SK-N-SH (cell line): ENCODE measurements at regions not wholly inside any gene's neighbourhood (a gene's known extent, or its start where the extent isn't known, plus 50 kb on each side); places are given as distances from the start of the nearest gene placed in this dataset.

ENCODE experiments used
- CTCF ChIA-PET: fragments of 300-600, 350-600 bp; formaldehyde crosslinking; extraction: SDS; loops from one replicate; lab custom pipeline; 2021; lab: Yijun Ruan, JAX
- POLR2A ChIA-PET: fragments of 350-600 bp; sonication (Branson Sonifier 250); formaldehyde crosslinking; extraction: SDS; loops from one replicate; lab custom pipeline; 2020; ENCODE audit warnings: antibody characterized with exemption, inconsistent platforms; lab: Yijun Ruan, JAX
- DNase-seq: peaks from one replicate; pipeline ENCODE4 v3.0.0; 2012
- H2AFZ ChIP-seq: fragments of 200-600 bp; sonication (generic); 2 replicates; pipeline ENCODE4 v1.8.1; 2016; ENCODE audit warnings: antibody characterized with exemption, mild to moderate bottlenecking, low read depth
- H3F3A ChIP-seq: fragments of 200-600 bp; sonication (generic); replicated peaks from 2 replicates; pipeline ENCODE3; 2016; ENCODE audit warnings: antibody characterized with exemption, mild to moderate bottlenecking; ENCODE audit not compliant: insufficient read depth
- H3K27ac ChIP-seq, 2 experiments: fragments of 200-500 bp in 1 of 2; fragments of 200-600 bp in 1 of 2; sonication (Bioruptor generic) in 1 of 2; sonication (generic), shearing (Covaris generic) in 1 of 2; 2 replicates each; pipeline versions ENCODE4 v1.5.1 to v1.6.1; 2014 to 2016; ENCODE audit warnings: low read depth in 2 of 2, inconsistent platforms in 1 of 2, low read length in 1 of 2, mild to moderate bottlenecking in 1 of 2, mixed read lengths in 1 of 2
- H3K27me3 ChIP-seq: fragments of 200-600 bp; sonication (generic), shearing (Covaris generic); 2 replicates; pipeline ENCODE4 v1.6.1; 2016; ENCODE audit warnings: mixed run types; ENCODE audit not compliant: insufficient read depth
- H3K36me3 ChIP-seq, 2 experiments: fragments of 200-500 bp in 1 of 2; fragments of 200-600 bp in 1 of 2; sonication (Bioruptor generic) in 1 of 2; sonication (generic) in 1 of 2; replicated peaks in 1 of 2; 2 replicates each; pipeline versions ENCODE3 to v1.5.1; 2014 to 2016; ENCODE audit warnings: low read length in 1 of 2, mild to moderate bottlenecking in 1 of 2; ENCODE audit not compliant: insufficient read depth in 2 of 2, control insufficient read depth in 1 of 2
- H3K4me1 ChIP-seq, 2 experiments: fragments of 200-500 bp in 1 of 2; fragments of 200-600 bp in 1 of 2; sonication (Bioruptor generic) in 1 of 2; sonication (generic), shearing (Covaris generic) in 1 of 2; 2 replicates each; pipeline versions ENCODE4 v1.5.1 to v1.6.1; 2014 to 2016; ENCODE audit warnings: low read depth in 1 of 2, low read length in 1 of 2, mixed run types in 1 of 2; ENCODE audit not compliant: insufficient read depth in 2 of 2, control insufficient read depth in 1 of 2
- H3K4me2 ChIP-seq: fragments of 200-600 bp; sonication (generic), shearing (Covaris generic); 2 replicates; pipeline ENCODE4 v1.6.1; 2017; ENCODE audit warnings: mixed run types
- H3K4me3 ChIP-seq, 2 experiments: fragments of 200-500 bp in 1 of 2; fragments of 200-600 bp in 1 of 2; sonication (Bioruptor generic) in 1 of 2; sonication (generic), shearing (Covaris generic) in 1 of 2; 2 replicates each; pipeline versions ENCODE4 v1.5.1 to v1.8.1; 2014 to 2016; ENCODE audit warnings: low read depth in 2 of 2, inconsistent platforms in 1 of 2, low read length in 1 of 2, mild to moderate bottlenecking in 1 of 2, mixed read lengths in 1 of 2, moderate library complexity in 1 of 2
- H3K79me2 ChIP-seq: fragments of 200-600 bp; sonication (generic); 2 replicates; pipeline ENCODE4 v1.8.1; 2017; ENCODE audit warnings: mild to moderate bottlenecking; ENCODE audit not compliant: insufficient read depth
- H3K9ac ChIP-seq: fragments of 200-600 bp; sonication (generic); 2 replicates; pipeline ENCODE4 v1.6.1; 2017; ENCODE audit warnings: mixed run types
- H3K9me2 ChIP-seq: fragments of 200-600 bp; sonication (generic); 2 replicates; pipeline ENCODE4 v1.6.1; 2017; ENCODE audit warnings: mixed run types
- H3K9me3 ChIP-seq: fragments of 200-600 bp; sonication (generic); 2 replicates; pipeline ENCODE4 v1.6.1; 2017; ENCODE audit warnings: mixed run types, mild to moderate bottlenecking, moderate library complexity
- H4K20me1 ChIP-seq: fragments of 200-600 bp; sonication (generic); 2 replicates; pipeline ENCODE4 v1.6.1; 2017; ENCODE audit warnings: mild to moderate bottlenecking, mixed run types; ENCODE audit not compliant: insufficient read depth
- EP300 ChIP-seq, 2 experiments: IDR thresholded peaks; 2 replicates each; pipeline versions ENCODE4 v1.4.0 to v1.6.1; 2012; ENCODE audit warnings: borderline replicate concordance in 1 of 2, low read depth in 1 of 2, low read length in 1 of 2
- FOSL2 ChIP-seq: IDR thresholded peaks from 2 replicates; pipeline ENCODE4 v1.4.0; 2012; ENCODE audit warnings: low read depth, mild to moderate bottlenecking, moderate library complexity, borderline replicate concordance
- FOXM1 ChIP-seq: IDR thresholded peaks from 2 replicates; pipeline ENCODE4 v1.4.0; 2012; ENCODE audit warnings: low read depth, mild to moderate bottlenecking
- GATA2 ChIP-seq: sonication (generic); formaldehyde crosslinking; IDR thresholded peaks from 2 replicates; pipeline ENCODE4 v1.5.0; 2020; ENCODE audit warnings: mild to moderate bottlenecking, missing genetic modification reagents
- JUND ChIP-seq: IDR thresholded peaks from 2 replicates; pipeline ENCODE4 v1.4.0; 2012
- NFIC ChIP-seq: IDR thresholded peaks from 2 replicates; pipeline ENCODE4 v1.4.0; 2012; ENCODE audit warnings: borderline replicate concordance
- RFX5 ChIP-seq: IDR thresholded peaks from 2 replicates; pipeline ENCODE4 v1.6.1; 2012; ENCODE audit warnings: mild to moderate bottlenecking, improper control_type of control experiment, low read length
- RXRA ChIP-seq: IDR thresholded peaks from 2 replicates; pipeline ENCODE4 v1.4.0; 2012; ENCODE audit warnings: low read depth, mild to moderate bottlenecking, borderline replicate concordance
- TAF1 ChIP-seq: IDR thresholded peaks from 2 replicates; pipeline ENCODE4 v1.6.1; 2012; ENCODE audit warnings: low read depth, mild to moderate bottlenecking, low read length, moderate library complexity, borderline replicate concordance
- YY1 ChIP-seq: IDR thresholded peaks from 2 replicates; pipeline ENCODE4 v1.4.0; 2012; ENCODE audit warnings: low read depth, mild to moderate bottlenecking
- WGBS: methylation state at CpG from one replicate; pipeline ENCODE4 v1.1.6; 2017; ENCODE audit warnings: low lambda C conversion rate; 5-methylcytosine and 5-hydroxymethylcytosine counted together
- TF ChIP-seq, protein P1 (sequence below): IDR thresholded peaks from 2 replicates; pipeline ENCODE4 v1.4.0; 2012; ENCODE audit warnings: low read depth, borderline replicate concordance
- TF ChIP-seq, protein P2 (sequence below): IDR thresholded peaks from 2 replicates; pipeline ENCODE4 v1.4.0; 2012; ENCODE audit warnings: low read depth
- TF ChIP-seq, protein P3 (sequence below): fragments of 200-600 bp; sonication (generic); IDR thresholded peaks from 2 replicates; pipeline ENCODE4 v1.6.1; 2017; ENCODE audit warnings: antibody characterized with exemption, mild to moderate bottlenecking, moderate library complexity
- TF ChIP-seq, protein P4 (sequence below): IDR thresholded peaks from 2 replicates; pipeline ENCODE4 v1.4.0; 2012; ENCODE audit warnings: low read depth, borderline replicate concordance
- TF ChIP-seq, protein P5 (sequence below): IDR thresholded peaks from 2 replicates; pipeline ENCODE4 v1.6.1; 2012; ENCODE audit warnings: mild to moderate bottlenecking, low read depth, low read length, moderate library complexity
- TF ChIP-seq, protein P6 (sequence below): fragments of 150-350 bp; IDR thresholded peaks from 2 replicates; pipeline ENCODE4 v1.6.1; 2016; ENCODE audit warnings: mild to moderate bottlenecking, low read depth, low read length
- TF ChIP-seq, protein P7 (sequence below): IDR thresholded peaks from 2 replicates; pipeline ENCODE4; 2012

DNA sequence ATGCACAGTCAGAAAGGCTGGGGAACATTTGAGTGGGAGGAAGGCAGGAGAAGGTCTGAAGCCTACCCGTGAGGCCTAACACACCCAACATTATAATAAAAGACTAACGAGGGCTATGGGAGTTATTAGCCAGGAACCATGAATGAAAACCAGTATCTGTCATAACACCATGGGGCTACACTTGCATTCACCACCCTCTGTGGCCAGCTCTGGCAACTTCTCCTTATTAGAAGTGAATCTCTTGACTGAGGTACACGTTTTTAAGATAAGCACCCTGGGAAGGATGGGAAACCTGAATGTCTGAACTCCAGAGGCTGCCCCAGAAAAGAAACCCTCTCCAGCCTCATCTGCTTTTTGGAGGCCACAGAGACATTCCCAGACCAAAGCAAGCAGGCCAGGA lies 204.3 kb upstream of the RAB4A start:
- CTCF ChIA-PET, result interaction anchor here (0.6 to 1.2 kb wide), 3 partner anchors 177 to 331 kb away, joined by 3 read pairs; partner anchors contain the start of gene RHOU
- POLR2A ChIA-PET, result no interaction called here

More for the DNA sequence above, 204.3 kb upstream of the RAB4A start:
- Histone ChIP-seq H3K36me3 (no peaks in the 10 kb centered on the region), H3K4me3 (no peak overlapping the region), H3K9me3 (no peaks in the 10 kb centered on the region), H3K4me2 (no peak overlapping the region), H3K9me2 (no peaks in the 10 kb centered on the region), H3K79me2 (no peaks in the 10 kb centered on the region), H2AFZ (no peak overlapping the region), H4K20me1 (no peaks in the 10 kb centered on the region), H3F3A (no peaks in the 10 kb centered on the region), H3K27ac (no peak overlapping the region), H3K9ac (no peak overlapping the region), H3K27me3 (no peaks in the 10 kb centered on the region), H3K4me1 (peaks cover 0 to 19% of the 10 kb centered on the region in 2 experiments; a peak in 1 of 4 replicates)
- TF ChIP-seq, protein P1, sequence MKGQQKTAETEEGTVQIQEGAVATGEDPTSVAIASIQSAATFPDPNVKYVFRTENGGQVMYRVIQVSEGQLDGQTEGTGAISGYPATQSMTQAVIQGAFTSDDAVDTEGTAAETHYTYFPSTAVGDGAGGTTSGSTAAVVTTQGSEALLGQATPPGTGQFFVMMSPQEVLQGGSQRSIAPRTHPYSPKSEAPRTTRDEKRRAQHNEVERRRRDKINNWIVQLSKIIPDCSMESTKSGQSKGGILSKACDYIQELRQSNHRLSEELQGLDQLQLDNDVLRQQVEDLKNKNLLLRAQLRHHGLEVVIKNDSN, result no peak
- no peak for TF ChIP-seq EP300 (IDR thresholded peaks at IDR 0.05; ENCODE audit: borderline replicate concordance in 1 of 2, low read depth in 1 of 2, low read length in 1 of 2)
- TF ChIP-seq TAF1, result no peak
- TF ChIP-seq, protein P2, sequence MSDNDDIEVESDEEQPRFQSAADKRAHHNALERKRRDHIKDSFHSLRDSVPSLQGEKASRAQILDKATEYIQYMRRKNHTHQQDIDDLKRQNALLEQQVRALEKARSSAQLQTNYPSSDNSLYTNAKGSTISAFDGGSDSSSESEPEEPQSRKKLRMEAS, result no peak
- no peak for TF ChIP-seq RXRA
- no peak for TF ChIP-seq NFIC
- TF ChIP-seq GATA2 (CRISPR knock-in tag), result no peak
- TF ChIP-seq YY1, result no peak
- TF ChIP-seq JUND, result no peak
- TF ChIP-seq FOXM1, result no peak
- TF ChIP-seq, protein P3, sequence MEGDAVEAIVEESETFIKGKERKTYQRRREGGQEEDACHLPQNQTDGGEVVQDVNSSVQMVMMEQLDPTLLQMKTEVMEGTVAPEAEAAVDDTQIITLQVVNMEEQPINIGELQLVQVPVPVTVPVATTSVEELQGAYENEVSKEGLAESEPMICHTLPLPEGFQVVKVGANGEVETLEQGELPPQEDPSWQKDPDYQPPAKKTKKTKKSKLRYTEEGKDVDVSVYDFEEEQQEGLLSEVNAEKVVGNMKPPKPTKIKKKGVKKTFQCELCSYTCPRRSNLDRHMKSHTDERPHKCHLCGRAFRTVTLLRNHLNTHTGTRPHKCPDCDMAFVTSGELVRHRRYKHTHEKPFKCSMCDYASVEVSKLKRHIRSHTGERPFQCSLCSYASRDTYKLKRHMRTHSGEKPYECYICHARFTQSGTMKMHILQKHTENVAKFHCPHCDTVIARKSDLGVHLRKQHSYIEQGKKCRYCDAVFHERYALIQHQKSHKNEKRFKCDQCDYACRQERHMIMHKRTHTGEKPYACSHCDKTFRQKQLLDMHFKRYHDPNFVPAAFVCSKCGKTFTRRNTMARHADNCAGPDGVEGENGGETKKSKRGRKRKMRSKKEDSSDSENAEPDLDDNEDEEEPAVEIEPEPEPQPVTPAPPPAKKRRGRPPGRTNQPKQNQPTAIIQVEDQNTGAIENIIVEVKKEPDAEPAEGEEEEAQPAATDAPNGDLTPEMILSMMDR, result no peak
- TF ChIP-seq, protein P4, sequence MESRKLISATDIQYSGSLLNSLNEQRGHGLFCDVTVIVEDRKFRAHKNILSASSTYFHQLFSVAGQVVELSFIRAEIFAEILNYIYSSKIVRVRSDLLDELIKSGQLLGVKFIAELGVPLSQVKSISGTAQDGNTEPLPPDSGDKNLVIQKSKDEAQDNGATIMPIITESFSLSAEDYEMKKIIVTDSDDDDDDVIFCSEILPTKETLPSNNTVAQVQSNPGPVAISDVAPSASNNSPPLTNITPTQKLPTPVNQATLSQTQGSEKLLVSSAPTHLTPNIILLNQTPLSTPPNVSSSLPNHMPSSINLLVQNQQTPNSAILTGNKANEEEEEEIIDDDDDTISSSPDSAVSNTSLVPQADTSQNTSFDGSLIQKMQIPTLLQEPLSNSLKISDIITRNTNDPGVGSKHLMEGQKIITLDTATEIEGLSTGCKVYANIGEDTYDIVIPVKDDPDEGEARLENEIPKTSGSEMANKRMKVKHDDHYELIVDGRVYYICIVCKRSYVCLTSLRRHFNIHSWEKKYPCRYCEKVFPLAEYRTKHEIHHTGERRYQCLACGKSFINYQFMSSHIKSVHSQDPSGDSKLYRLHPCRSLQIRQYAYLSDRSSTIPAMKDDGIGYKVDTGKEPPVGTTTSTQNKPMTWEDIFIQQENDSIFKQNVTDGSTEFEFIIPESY, result no peak
- no peak for TF ChIP-seq RFX5
- TF ChIP-seq FOSL2, result no peak
- TF ChIP-seq, protein P5, sequence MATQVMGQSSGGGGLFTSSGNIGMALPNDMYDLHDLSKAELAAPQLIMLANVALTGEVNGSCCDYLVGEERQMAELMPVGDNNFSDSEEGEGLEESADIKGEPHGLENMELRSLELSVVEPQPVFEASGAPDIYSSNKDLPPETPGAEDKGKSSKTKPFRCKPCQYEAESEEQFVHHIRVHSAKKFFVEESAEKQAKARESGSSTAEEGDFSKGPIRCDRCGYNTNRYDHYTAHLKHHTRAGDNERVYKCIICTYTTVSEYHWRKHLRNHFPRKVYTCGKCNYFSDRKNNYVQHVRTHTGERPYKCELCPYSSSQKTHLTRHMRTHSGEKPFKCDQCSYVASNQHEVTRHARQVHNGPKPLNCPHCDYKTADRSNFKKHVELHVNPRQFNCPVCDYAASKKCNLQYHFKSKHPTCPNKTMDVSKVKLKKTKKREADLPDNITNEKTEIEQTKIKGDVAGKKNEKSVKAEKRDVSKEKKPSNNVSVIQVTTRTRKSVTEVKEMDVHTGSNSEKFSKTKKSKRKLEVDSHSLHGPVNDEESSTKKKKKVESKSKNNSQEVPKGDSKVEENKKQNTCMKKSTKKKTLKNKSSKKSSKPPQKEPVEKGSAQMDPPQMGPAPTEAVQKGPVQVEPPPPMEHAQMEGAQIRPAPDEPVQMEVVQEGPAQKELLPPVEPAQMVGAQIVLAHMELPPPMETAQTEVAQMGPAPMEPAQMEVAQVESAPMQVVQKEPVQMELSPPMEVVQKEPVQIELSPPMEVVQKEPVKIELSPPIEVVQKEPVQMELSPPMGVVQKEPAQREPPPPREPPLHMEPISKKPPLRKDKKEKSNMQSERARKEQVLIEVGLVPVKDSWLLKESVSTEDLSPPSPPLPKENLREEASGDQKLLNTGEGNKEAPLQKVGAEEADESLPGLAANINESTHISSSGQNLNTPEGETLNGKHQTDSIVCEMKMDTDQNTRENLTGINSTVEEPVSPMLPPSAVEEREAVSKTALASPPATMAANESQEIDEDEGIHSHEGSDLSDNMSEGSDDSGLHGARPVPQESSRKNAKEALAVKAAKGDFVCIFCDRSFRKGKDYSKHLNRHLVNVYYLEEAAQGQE, result no peak
- TF ChIP-seq, protein P6, sequence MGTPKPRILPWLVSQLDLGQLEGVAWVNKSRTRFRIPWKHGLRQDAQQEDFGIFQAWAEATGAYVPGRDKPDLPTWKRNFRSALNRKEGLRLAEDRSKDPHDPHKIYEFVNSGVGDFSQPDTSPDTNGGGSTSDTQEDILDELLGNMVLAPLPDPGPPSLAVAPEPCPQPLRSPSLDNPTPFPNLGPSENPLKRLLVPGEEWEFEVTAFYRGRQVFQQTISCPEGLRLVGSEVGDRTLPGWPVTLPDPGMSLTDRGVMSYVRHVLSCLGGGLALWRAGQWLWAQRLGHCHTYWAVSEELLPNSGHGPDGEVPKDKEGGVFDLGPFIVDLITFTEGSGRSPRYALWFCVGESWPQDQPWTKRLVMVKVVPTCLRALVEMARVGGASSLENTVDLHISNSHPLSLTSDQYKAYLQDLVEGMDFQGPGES, result no peak
- TF ChIP-seq, protein P7, sequence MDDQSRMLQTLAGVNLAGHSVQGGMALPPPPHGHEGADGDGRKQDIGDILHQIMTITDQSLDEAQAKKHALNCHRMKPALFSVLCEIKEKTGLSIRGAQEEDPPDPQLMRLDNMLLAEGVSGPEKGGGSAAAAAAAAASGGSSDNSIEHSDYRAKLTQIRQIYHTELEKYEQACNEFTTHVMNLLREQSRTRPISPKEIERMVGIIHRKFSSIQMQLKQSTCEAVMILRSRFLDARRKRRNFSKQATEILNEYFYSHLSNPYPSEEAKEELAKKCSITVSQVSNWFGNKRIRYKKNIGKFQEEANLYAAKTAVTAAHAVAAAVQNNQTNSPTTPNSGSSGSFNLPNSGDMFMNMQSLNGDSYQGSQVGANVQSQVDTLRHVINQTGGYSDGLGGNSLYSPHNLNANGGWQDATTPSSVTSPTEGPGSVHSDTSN, result no peak
- WGBS, result 60% methylated on average over 3 of the region's 3 CpGs
- no peak for DNase-seq
